ENCODE measurements at regions not wholly inside any gene's neighbourhood (a gene's known extent, or its start where the extent isn't known, plus 50 kb on each side); places are given as distances from the start of the nearest gene placed in this dataset.

- TF ChIP-seq CTCF (IDR thresholded peaks at IDR 0.05; ENCODE audit: borderline replicate concordance) = no peak
- intact Hi-C loops (cut with micrococcal nuclease) = no loop called here
- Histone ChIP-seq H3K4me1 (peaks cover 25% of the 10 kb centered on the region), H3K9me3 (replicated peaks) (no peaks in the 10 kb centered on the region), H3K27me3 (ENCODE audit: low read depth) (no peaks in the 10 kb centered on the region), H3K27ac (replicated peaks) (no peak overlapping the region), H3K36me3 (no peaks in the 10 kb centered on the region), H3K4me3 (no peak overlapping the region)
- DNase-seq = no peak
Measured at GRCh38 chr10:91040343-91040742, 119.5 kb upstream of the ANKRD1 start.

- Histone ChIP-seq H3K36me3 (no peaks in the 10 kb centered on the region), H3K27ac (replicated peaks) (no peak overlapping the region), H3K4me1 (peaks cover 22% of the 10 kb centered on the region), H3K4me3 (no peak overlapping the region), H3K9me3 (replicated peaks) (no peaks in the 10 kb centered on the region), H3K27me3 (ENCODE audit: low read depth) (no peaks in the 10 kb centered on the region)
- intact Hi-C loops (cut with micrococcal nuclease) = no loop called here
- no peak for TF ChIP-seq CTCF (IDR thresholded peaks at IDR 0.05; ENCODE audit: borderline replicate concordance)
- no peak for DNase-seq
Measured at GRCh38 chr10:91042069-91042468, 121.2 kb upstream of the ANKRD1 start.

- H3K4me3 ChIP-seq = no peak overlapping the region
- H3K27me3 ChIP-seq (ENCODE audit: low read depth) = no peaks in the 10 kb centered on the region
- peak; percentile 69 for TF ChIP-seq CTCF (IDR thresholded peaks at IDR 0.05; ENCODE audit: borderline replicate concordance)
- intact Hi-C loops (cut with micrococcal nuclease) = no loop called here
- no peak for DNase-seq
- H3K9me3 ChIP-seq (replicated peaks) = no peaks in the 10 kb centered on the region
- H3K4me1 ChIP-seq = peaks cover 11% of the 10 kb centered on the region
- H3K27ac ChIP-seq (replicated peaks) = no peak overlapping the region
- no peaks in the 10 kb centered on the region for H3K36me3 ChIP-seq
Measured at GRCh38 chr10:91043173-91043910, 122.5 kb upstream of the ANKRD1 start.

GRCh38 chr10:91046869-91047268 lies 126.0 kb upstream of the ANKRD1 start:
- no peaks in the 10 kb centered on the region for H3K36me3 ChIP-seq
- no peak overlapping the region for H3K27ac ChIP-seq (replicated peaks)
- DNase-seq = no peak
- intact Hi-C loops (cut with micrococcal nuclease) = no loop called here
- H3K4me3 ChIP-seq = no peak overlapping the region
- peaks cover 40% of the 10 kb centered on the region for H3K4me1 ChIP-seq
- no peak for TF ChIP-seq CTCF (IDR thresholded peaks at IDR 0.05; ENCODE audit: borderline replicate concordance)
- H3K9me3 ChIP-seq (replicated peaks) = no peaks in the 10 kb centered on the region
- H3K27me3 ChIP-seq (ENCODE audit: low read depth) = no peaks in the 10 kb centered on the region

GRCh38 chr10:91048380-91048779 lies 127.5 kb upstream of the ANKRD1 start:
- no peaks in the 10 kb centered on the region for H3K27me3 ChIP-seq (ENCODE audit: low read depth)
- no peaks in the 10 kb centered on the region for H3K9me3 ChIP-seq (replicated peaks)
- intact Hi-C loops (cut with micrococcal nuclease) = no loop called here
- no peaks in the 10 kb centered on the region for H3K36me3 ChIP-seq
- DNase-seq = no peak
- no peak overlapping the region for H3K27ac ChIP-seq (replicated peaks)
- no peak for TF ChIP-seq CTCF (IDR thresholded peaks at IDR 0.05; ENCODE audit: borderline replicate concordance)
- no peak overlapping the region for H3K4me3 ChIP-seq
- peaks cover 39% of the 10 kb centered on the region for H3K4me1 ChIP-seq
